ENCODE measurements at regions not wholly inside any gene's neighbourhood (a gene's known extent, or its start where the extent isn't known, plus 50 kb on each side); places are given as distances from the start of the nearest gene placed in this dataset.
"Not testable (repeated sequence)": the region's sequence is repeated elsewhere in the genome, so short reads cannot be mapped to it uniquely, and the experiment has no call there.

DNA sequence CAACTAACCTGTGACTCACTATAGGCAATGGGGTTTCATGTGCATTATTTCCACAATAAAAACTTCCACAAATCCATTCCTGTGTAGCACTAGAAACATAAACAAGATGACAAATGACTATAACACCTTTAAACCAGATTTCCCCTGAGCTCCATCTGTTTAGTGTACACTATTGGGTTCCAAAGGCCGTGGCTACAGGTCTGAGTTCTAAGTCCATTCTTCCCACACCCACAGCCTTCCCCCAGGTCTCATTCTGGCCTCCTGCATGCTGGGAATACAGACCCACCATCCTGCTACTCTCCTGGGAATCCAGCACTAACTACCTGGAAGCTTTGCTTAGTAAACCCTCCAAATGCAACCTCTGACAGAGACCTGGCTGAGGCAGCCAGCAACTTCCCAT lies 460.2 kb downstream of the RPIA start:
- TF ChIP-seq ZNF138 (CRISPR knock-in tag; conservative IDR thresholded peaks at IDR 0.05); CREB1 (CRISPR knock-in tag; IDR thresholded peaks at IDR 0.05); NFYB (CRISPR knock-in tag; conservative IDR thresholded peaks at IDR 0.05; ENCODE audit: low read depth); IRF2 (CRISPR knock-in tag; IDR thresholded peaks at IDR 0.05; ENCODE audit: borderline replicate concordance, low read depth); NR3C1 (CRISPR knock-in tag; conservative IDR thresholded peaks at IDR 0.05; ENCODE audit: low read depth); NFE2L1 (CRISPR knock-in tag; IDR thresholded peaks at IDR 0.05): not testable (repeated sequence)
- TF ChIP-seq, protein P1, sequence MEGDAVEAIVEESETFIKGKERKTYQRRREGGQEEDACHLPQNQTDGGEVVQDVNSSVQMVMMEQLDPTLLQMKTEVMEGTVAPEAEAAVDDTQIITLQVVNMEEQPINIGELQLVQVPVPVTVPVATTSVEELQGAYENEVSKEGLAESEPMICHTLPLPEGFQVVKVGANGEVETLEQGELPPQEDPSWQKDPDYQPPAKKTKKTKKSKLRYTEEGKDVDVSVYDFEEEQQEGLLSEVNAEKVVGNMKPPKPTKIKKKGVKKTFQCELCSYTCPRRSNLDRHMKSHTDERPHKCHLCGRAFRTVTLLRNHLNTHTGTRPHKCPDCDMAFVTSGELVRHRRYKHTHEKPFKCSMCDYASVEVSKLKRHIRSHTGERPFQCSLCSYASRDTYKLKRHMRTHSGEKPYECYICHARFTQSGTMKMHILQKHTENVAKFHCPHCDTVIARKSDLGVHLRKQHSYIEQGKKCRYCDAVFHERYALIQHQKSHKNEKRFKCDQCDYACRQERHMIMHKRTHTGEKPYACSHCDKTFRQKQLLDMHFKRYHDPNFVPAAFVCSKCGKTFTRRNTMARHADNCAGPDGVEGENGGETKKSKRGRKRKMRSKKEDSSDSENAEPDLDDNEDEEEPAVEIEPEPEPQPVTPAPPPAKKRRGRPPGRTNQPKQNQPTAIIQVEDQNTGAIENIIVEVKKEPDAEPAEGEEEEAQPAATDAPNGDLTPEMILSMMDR (IDR thresholded peaks at IDR 0.05): not testable (repeated sequence)
- TF ChIP-seq, protein P2, sequence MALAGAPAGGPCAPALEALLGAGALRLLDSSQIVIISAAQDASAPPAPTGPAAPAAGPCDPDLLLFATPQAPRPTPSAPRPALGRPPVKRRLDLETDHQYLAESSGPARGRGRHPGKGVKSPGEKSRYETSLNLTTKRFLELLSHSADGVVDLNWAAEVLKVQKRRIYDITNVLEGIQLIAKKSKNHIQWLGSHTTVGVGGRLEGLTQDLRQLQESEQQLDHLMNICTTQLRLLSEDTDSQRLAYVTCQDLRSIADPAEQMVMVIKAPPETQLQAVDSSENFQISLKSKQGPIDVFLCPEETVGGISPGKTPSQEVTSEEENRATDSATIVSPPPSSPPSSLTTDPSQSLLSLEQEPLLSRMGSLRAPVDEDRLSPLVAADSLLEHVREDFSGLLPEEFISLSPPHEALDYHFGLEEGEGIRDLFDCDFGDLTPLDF (CRISPR knock-in tag; IDR thresholded peaks at IDR 0.05): not testable (repeated sequence)
- TF ChIP-seq, protein P3, sequence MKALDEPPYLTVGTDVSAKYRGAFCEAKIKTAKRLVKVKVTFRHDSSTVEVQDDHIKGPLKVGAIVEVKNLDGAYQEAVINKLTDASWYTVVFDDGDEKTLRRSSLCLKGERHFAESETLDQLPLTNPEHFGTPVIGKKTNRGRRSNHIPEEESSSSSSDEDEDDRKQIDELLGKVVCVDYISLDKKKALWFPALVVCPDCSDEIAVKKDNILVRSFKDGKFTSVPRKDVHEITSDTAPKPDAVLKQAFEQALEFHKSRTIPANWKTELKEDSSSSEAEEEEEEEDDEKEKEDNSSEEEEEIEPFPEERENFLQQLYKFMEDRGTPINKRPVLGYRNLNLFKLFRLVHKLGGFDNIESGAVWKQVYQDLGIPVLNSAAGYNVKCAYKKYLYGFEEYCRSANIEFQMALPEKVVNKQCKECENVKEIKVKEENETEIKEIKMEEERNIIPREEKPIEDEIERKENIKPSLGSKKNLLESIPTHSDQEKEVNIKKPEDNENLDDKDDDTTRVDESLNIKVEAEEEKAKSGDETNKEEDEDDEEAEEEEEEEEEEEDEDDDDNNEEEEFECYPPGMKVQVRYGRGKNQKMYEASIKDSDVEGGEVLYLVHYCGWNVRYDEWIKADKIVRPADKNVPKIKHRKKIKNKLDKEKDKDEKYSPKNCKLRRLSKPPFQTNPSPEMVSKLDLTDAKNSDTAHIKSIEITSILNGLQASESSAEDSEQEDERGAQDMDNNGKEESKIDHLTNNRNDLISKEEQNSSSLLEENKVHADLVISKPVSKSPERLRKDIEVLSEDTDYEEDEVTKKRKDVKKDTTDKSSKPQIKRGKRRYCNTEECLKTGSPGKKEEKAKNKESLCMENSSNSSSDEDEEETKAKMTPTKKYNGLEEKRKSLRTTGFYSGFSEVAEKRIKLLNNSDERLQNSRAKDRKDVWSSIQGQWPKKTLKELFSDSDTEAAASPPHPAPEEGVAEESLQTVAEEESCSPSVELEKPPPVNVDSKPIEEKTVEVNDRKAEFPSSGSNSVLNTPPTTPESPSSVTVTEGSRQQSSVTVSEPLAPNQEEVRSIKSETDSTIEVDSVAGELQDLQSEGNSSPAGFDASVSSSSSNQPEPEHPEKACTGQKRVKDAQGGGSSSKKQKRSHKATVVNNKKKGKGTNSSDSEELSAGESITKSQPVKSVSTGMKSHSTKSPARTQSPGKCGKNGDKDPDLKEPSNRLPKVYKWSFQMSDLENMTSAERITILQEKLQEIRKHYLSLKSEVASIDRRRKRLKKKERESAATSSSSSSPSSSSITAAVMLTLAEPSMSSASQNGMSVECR (CRISPR knock-in tag; IDR thresholded peaks at IDR 0.05; ENCODE audit: borderline replicate concordance): not testable (repeated sequence)
- TF ChIP-seq, protein P4, sequence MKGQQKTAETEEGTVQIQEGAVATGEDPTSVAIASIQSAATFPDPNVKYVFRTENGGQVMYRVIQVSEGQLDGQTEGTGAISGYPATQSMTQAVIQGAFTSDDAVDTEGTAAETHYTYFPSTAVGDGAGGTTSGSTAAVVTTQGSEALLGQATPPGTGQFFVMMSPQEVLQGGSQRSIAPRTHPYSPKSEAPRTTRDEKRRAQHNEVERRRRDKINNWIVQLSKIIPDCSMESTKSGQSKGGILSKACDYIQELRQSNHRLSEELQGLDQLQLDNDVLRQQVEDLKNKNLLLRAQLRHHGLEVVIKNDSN (CRISPR knock-in tag; IDR thresholded peaks at IDR 0.05): not testable (repeated sequence)
- TF ChIP-seq, protein P5, sequence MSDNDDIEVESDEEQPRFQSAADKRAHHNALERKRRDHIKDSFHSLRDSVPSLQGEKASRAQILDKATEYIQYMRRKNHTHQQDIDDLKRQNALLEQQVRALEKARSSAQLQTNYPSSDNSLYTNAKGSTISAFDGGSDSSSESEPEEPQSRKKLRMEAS (CRISPR knock-in tag; IDR thresholded peaks at IDR 0.05): not testable (repeated sequence)
- TF ChIP-seq, protein P6, sequence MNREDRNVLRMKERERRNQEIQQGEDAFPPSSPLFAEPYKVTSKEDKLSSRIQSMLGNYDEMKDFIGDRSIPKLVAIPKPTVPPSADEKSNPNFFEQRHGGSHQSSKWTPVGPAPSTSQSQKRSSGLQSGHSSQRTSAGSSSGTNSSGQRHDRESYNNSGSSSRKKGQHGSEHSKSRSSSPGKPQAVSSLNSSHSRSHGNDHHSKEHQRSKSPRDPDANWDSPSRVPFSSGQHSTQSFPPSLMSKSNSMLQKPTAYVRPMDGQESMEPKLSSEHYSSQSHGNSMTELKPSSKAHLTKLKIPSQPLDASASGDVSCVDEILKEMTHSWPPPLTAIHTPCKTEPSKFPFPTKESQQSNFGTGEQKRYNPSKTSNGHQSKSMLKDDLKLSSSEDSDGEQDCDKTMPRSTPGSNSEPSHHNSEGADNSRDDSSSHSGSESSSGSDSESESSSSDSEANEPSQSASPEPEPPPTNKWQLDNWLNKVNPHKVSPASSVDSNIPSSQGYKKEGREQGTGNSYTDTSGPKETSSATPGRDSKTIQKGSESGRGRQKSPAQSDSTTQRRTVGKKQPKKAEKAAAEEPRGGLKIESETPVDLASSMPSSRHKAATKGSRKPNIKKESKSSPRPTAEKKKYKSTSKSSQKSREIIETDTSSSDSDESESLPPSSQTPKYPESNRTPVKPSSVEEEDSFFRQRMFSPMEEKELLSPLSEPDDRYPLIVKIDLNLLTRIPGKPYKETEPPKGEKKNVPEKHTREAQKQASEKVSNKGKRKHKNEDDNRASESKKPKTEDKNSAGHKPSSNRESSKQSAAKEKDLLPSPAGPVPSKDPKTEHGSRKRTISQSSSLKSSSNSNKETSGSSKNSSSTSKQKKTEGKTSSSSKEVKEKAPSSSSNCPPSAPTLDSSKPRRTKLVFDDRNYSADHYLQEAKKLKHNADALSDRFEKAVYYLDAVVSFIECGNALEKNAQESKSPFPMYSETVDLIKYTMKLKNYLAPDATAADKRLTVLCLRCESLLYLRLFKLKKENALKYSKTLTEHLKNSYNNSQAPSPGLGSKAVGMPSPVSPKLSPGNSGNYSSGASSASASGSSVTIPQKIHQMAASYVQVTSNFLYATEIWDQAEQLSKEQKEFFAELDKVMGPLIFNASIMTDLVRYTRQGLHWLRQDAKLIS (CRISPR knock-in tag; IDR thresholded peaks at IDR 0.05; ENCODE audit: borderline replicate concordance): not testable (repeated sequence)
- TF ChIP-seq, protein P7, sequence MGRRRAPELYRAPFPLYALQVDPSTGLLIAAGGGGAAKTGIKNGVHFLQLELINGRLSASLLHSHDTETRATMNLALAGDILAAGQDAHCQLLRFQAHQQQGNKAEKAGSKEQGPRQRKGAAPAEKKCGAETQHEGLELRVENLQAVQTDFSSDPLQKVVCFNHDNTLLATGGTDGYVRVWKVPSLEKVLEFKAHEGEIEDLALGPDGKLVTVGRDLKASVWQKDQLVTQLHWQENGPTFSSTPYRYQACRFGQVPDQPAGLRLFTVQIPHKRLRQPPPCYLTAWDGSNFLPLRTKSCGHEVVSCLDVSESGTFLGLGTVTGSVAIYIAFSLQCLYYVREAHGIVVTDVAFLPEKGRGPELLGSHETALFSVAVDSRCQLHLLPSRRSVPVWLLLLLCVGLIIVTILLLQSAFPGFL (CRISPR knock-in tag; IDR thresholded peaks at IDR 0.05; ENCODE audit: borderline replicate concordance): not testable (repeated sequence)
